OCI-LY3 (cell line): ENCODE measurements at regions not wholly inside any gene's neighbourhood (a gene's known extent, or its start where the extent isn't known, plus 50 kb on each side); places are given as distances from the start of the nearest gene placed in this dataset.
"Not testable (repeated sequence)": the region's sequence is repeated elsewhere in the genome, so short reads cannot be mapped to it uniquely, and the experiment has no call there.

Experiments
- H2AFZ ChIP-seq: fragments of 200-600, 300-600 bp; shearing (Covaris generic); 2 replicates; pipeline ENCODE4 v1.6.0; 2014; ENCODE audit warnings: antibody characterized with exemption, low read depth, low read length
- H3K27ac ChIP-seq: fragments of 200-600, 300-600 bp; sonication (generic); 2 replicates; pipeline ENCODE4 v1.5.1; 2014; ENCODE audit warnings: mild to moderate bottlenecking, low read length, moderate library complexity, mixed read lengths
- H3K27me3 ChIP-seq: fragments of 200-600, 300-600 bp; sonication (generic); 2 replicates; pipeline ENCODE4 v1.6.1; 2014; ENCODE audit warnings: low read depth, low read length, mixed read lengths
- H3K36me3 ChIP-seq: fragments of 200-600, 300-600 bp; sonication (generic); replicated peaks from 2 replicates; pipeline ENCODE3; 2014; ENCODE audit warnings: low read depth, low read length, mixed read lengths
- H3K4me1 ChIP-seq: fragments of 300-600, 200-600 bp; sonication (generic); 2 replicates; pipeline ENCODE4 v1.6.1; 2014; ENCODE audit warnings: low read length, mixed read lengths
- H3K4me2 ChIP-seq: fragments of 200-600, 300-600 bp; sonication (generic); 2 replicates; pipeline ENCODE4 v1.6.1; 2014; ENCODE audit warnings: low read length, mixed read lengths
- H3K4me3 ChIP-seq: fragments of 300-600, 200-600 bp; sonication (generic); 2 replicates; pipeline ENCODE4 v1.5.1; 2014; ENCODE audit warnings: antibody characterized with exemption, mild to moderate bottlenecking, low read length, moderate library complexity
- H3K79me2 ChIP-seq: fragments of 300-600, 200-600 bp; shearing (Covaris generic); 2 replicates; pipeline ENCODE4 v1.6.1; 2014; ENCODE audit warnings: mild to moderate bottlenecking, low read length, mixed read lengths
- H3K9ac ChIP-seq: fragments of 300-600, 200-600 bp; shearing (Covaris generic); 2 replicates; pipeline ENCODE4 v1.6.0; 2014; ENCODE audit warnings: mild to moderate bottlenecking, low read length, moderate library complexity
- H3K9me3 ChIP-seq: fragments of 200-600, 300-600 bp; shearing (Covaris generic); 2 replicates; pipeline ENCODE4 v1.6.1; 2014; ENCODE audit warnings: low read length, mixed read lengths; ENCODE audit not compliant: insufficient read depth
- H4K20me1 ChIP-seq: fragments of 200-600, 300-600 bp; sonication (generic); 2 replicates; pipeline ENCODE4 v1.6.1; 2016; ENCODE audit warnings: low read length, mixed read lengths; ENCODE audit not compliant: insufficient read depth
- CTCF ChIP-seq: fragments of 200-600, 300-600 bp; sonication (generic); IDR thresholded peaks from 2 replicates; pipeline ENCODE4 v1.5.1; 2014; ENCODE audit warnings: antibody characterized with exemption, low read length, low read depth
- EZH2phosphoT487 ChIP-seq: fragments of 200-600 bp; shearing (Covaris generic); IDR thresholded peaks from 2 replicates; pipeline ENCODE4 v1.6.1; 2018; ENCODE audit warnings: antibody characterized with exemption, mixed run types, low read depth

GRCh38 chr12:105507311-105508038, 177.0 kb downstream of the C12orf75 start:
- Histone ChIP-seq H3K4me2 (no peak overlapping the region), H3K9me3 (no peaks in the 10 kb centered on the region), H3K27me3 (peaks cover 3% of the 10 kb centered on the region; the same call in 1 of the 2 replicates), H4K20me1 (no peaks in the 10 kb centered on the region), H3K79me2 (no peaks in the 10 kb centered on the region), H3K9ac (no peak overlapping the region), H2AFZ (no peak overlapping the region), H3K27ac (no peak overlapping the region), H3K36me3 (no peaks in the 10 kb centered on the region), H3K4me3 (no peak overlapping the region), H3K4me1 (no peaks in the 10 kb centered on the region)
- TF ChIP-seq EZH2phosphoT487 (no peak), CTCF (no peak)

GRCh38 chr12:105508096-105508495, 177.6 kb downstream of the C12orf75 start:
- Histone ChIP-seq H3K27ac (no peak overlapping the region), H3K9ac (no peak overlapping the region), H3K79me2 (no peaks in the 10 kb centered on the region), H3K4me1 (no peaks in the 10 kb centered on the region), H3K4me3 (no peak overlapping the region), H3K4me2 (no peak overlapping the region), H2AFZ (no peak overlapping the region), H3K27me3 (peaks cover 3% of the 10 kb centered on the region; the same call in 1 of the 2 replicates), H3K9me3 (no peaks in the 10 kb centered on the region), H4K20me1 (no peaks in the 10 kb centered on the region), H3K36me3 (no peaks in the 10 kb centered on the region)
- no peak for TF ChIP-seq CTCF
- no peak for TF ChIP-seq EZH2phosphoT487

- TF ChIP-seq CTCF (no peak), EZH2phosphoT487 (no peak)
- Histone ChIP-seq H3K27ac (no peak overlapping the region), H3K4me3 (no peak overlapping the region), H3K36me3 (no peaks in the 10 kb centered on the region), H3K4me2 (no peak overlapping the region), H2AFZ (no peak overlapping the region), H3K9ac (no peak overlapping the region), H3K9me3 (no peaks in the 10 kb centered on the region), H3K27me3 (peaks cover 3% of the 10 kb centered on the region; the same call in 1 of the 2 replicates), H3K79me2 (no peaks in the 10 kb centered on the region), H3K4me1 (no peaks in the 10 kb centered on the region), H4K20me1 (no peaks in the 10 kb centered on the region)
These were observed 180.0 kb downstream of the C12orf75 start for GRCh38 chr12:105510526-105510925.

GRCh38 chr12:105512861-105513260, 182.4 kb downstream of the C12orf75 start:
- not testable (repeated sequence) for H3K4me3 ChIP-seq, H3K27me3 ChIP-seq, H3K27ac ChIP-seq, H2AFZ ChIP-seq, H4K20me1 ChIP-seq, H3K4me1 ChIP-seq, H3K4me2 ChIP-seq, H3K9me3 ChIP-seq, H3K79me2 ChIP-seq, H3K9ac ChIP-seq, H3K36me3 ChIP-seq
